GM23338 (cell line): ENCODE measurements at regions not wholly inside any gene's neighbourhood (a gene's known extent, or its start where the extent isn't known, plus 50 kb on each side); places are given as distances from the start of the nearest gene placed in this dataset.

Experiments
- ATAC-seq: fragments of 200-7000 bp; cut with Tn5 transposase; 3 replicates; pipeline ENCODE4 v1.9.1; 2020
- DNase-seq: peaks from one replicate; pipeline ENCODE4 v3.0.0-alpha.2; 2015; ENCODE audit warnings: low spot score
- H2AFZ ChIP-seq: fragments of 200-600 bp; sonication (generic); 2 replicates; pipeline ENCODE4 v1.8.0; 2016; ENCODE audit warnings: antibody characterized with exemption, mild to moderate bottlenecking, moderate library complexity
- H3F3A ChIP-seq: fragments of 200-600 bp; sonication (generic); replicated peaks from 2 replicates; pipeline ENCODE4 v1.8.0; 2017; ENCODE audit warnings: antibody characterized with exemption, mixed run types, low read depth
- H3K27ac ChIP-seq: fragments of 200-600 bp; sonication (generic); 2 replicates; pipeline ENCODE4 v1.6.1; 2016; ENCODE audit warnings: low read depth
- H3K27me3 ChIP-seq: fragments of 200-600 bp; sonication (generic); 2 replicates; pipeline ENCODE4 v1.8.0; 2016; ENCODE audit warnings: mild to moderate bottlenecking, mixed run types, moderate library complexity; ENCODE audit not compliant: insufficient read depth
- H3K36me3 ChIP-seq: fragments of 200-600 bp; sonication (generic); 2 replicates; pipeline ENCODE4 v1.8.0; 2016; ENCODE audit warnings: mild to moderate bottlenecking; ENCODE audit not compliant: insufficient read depth
- H3K4me1 ChIP-seq: fragments of 200-600 bp; sonication (generic); 2 replicates; pipeline ENCODE4 v1.8.0; 2016; ENCODE audit warnings: mild to moderate bottlenecking, moderate library complexity; ENCODE audit not compliant: insufficient read depth
- H3K4me2 ChIP-seq: fragments of 200-600 bp; sonication (generic); 2 replicates; pipeline ENCODE4 v1.7.1; 2017; ENCODE audit warnings: mixed run types
- H3K4me3 ChIP-seq: fragments of 200-600 bp; sonication (generic); 2 replicates; pipeline ENCODE4 v1.6.1; 2016; ENCODE audit warnings: mixed run types
- H3K79me2 ChIP-seq: fragments of 200-600 bp; sonication (generic); replicated peaks from 2 replicates; pipeline ENCODE4 v1.8.0; 2017; ENCODE audit warnings: mild to moderate bottlenecking; ENCODE audit not compliant: insufficient read depth
- H3K9me2 ChIP-seq: fragments of 200-600 bp; sonication (generic); 2 replicates; pipeline ENCODE4 v1.8.0; 2017; ENCODE audit not compliant: insufficient read depth
- H4K20me1 ChIP-seq: fragments of 200-600 bp; sonication (generic); replicated peaks from 2 replicates; pipeline ENCODE4 v1.8.0; 2017; ENCODE audit warnings: mild to moderate bottlenecking; ENCODE audit not compliant: insufficient read depth
- H3K27ac Mint-ChIP-seq: 2 replicates; pipeline ENCODE4 v1.8.0; 2020; ENCODE audit warnings: inconsistent platforms, mild to moderate bottlenecking, moderate library complexity, mixed read lengths
- H3K27me3 Mint-ChIP-seq: 3 replicates; pipeline ENCODE4 v1.8.0; 2022; ENCODE audit warnings: low read depth, mild to moderate bottlenecking, moderate library complexity, mixed read lengths, inconsistent platforms; ENCODE audit not compliant: insufficient read depth, poor library complexity
- H3K36me3 Mint-ChIP-seq: 3 replicates; pipeline ENCODE4 v1.8.0; 2021; ENCODE audit warnings: low read depth, mild to moderate bottlenecking, inconsistent platforms, moderate library complexity, mixed read lengths
- H3K4me1 Mint-ChIP-seq: 3 replicates; pipeline ENCODE4 v1.8.0; 2020; ENCODE audit warnings: mild to moderate bottlenecking, inconsistent platforms, mixed read lengths
- H3K4me3 Mint-ChIP-seq: 3 replicates; pipeline ENCODE4 v1.8.0; 2021; ENCODE audit warnings: moderate library complexity, mild to moderate bottlenecking, inconsistent platforms, mixed read lengths
- H3K9me3 Mint-ChIP-seq: 3 replicates; pipeline ENCODE4 v1.8.0; 2020; ENCODE audit warnings: moderate library complexity, mild to moderate bottlenecking, inconsistent platforms, mixed read lengths
- CREB1 ChIP-seq: fragments of 250-450 bp; sonication (Bioruptor Pico); IDR thresholded peaks from 2 replicates; pipeline ENCODE4 v1.5.0; 2020; ENCODE audit warnings: low read depth, mild to moderate bottlenecking, moderate library complexity
- EZH2 ChIP-seq: fragments of 200-600 bp; sonication (generic); IDR thresholded peaks from one replicate; pipeline ENCODE4 v1.8.0; 2017; ENCODE audit warnings: antibody characterized with exemption, mild to moderate bottlenecking, low read depth; ENCODE audit not compliant: unreplicated experiment
- EZH2phosphoT487 ChIP-seq: fragments of 200-600 bp; sonication (generic); IDR thresholded peaks from one replicate; pipeline ENCODE4 v1.8.1; 2018; ENCODE audit warnings: antibody characterized with exemption; ENCODE audit not compliant: unreplicated experiment
- JUNB ChIP-seq: IDR thresholded peaks from one replicate; pipeline ENCODE4 v1.6.1; 2016; ENCODE audit warnings: antibody characterized with exemption; ENCODE audit not compliant: unreplicated experiment
- NANOG ChIP-seq: IDR thresholded peaks from 2 replicates; pipeline ENCODE4 v1.6.1; 2016; ENCODE audit warnings: antibody characterized with exemption, borderline replicate concordance
- POLR2AphosphoS5 ChIP-seq: IDR thresholded peaks from 2 replicates; pipeline ENCODE4 v1.6.1; 2016; ENCODE audit warnings: antibody characterized with exemption, low read depth
- STAT1 ChIP-seq: IDR thresholded peaks from one replicate; pipeline ENCODE4 v1.6.1; 2016; ENCODE audit warnings: antibody characterized with exemption; ENCODE audit not compliant: unreplicated experiment
- ZNF114 ChIP-seq: fragments of 250-450 bp; sonication (Bioruptor Pico); IDR thresholded peaks from 2 replicates; pipeline ENCODE4 v1.5.0; 2020; ENCODE audit warnings: mild to moderate bottlenecking, moderate library complexity
- ZNF331 ChIP-seq: fragments of 250-450 bp; sonication (Bioruptor Pico); IDR thresholded peaks from 2 replicates; pipeline ENCODE4 v1.5.0; 2020; ENCODE audit warnings: low read depth, mild to moderate bottlenecking, moderate library complexity
- TF ChIP-seq, protein P1 (sequence below): fragments of 250-450 bp; sonication (Bioruptor Pico); IDR thresholded peaks from 2 replicates; pipeline ENCODE4 v1.5.0; 2020; ENCODE audit warnings: mild to moderate bottlenecking, moderate library complexity
- TF ChIP-seq, protein P2 (sequence below): IDR thresholded peaks from 2 replicates; pipeline ENCODE4 v1.6.1; 2016; ENCODE audit warnings: antibody characterized with exemption
- TF ChIP-seq, protein P3 (sequence below): IDR thresholded peaks from one replicate; pipeline ENCODE4 v1.6.1; 2018; ENCODE audit warnings: antibody characterized with exemption; ENCODE audit not compliant: unreplicated experiment
- TF ChIP-seq, protein P4 (sequence below), 2 experiments: fragments of 200-600 bp in 1 of 2; sonication (generic) in 1 of 2; conservative IDR thresholded peaks; 2 replicates each; pipeline versions ENCODE4 v1.5.1 to v1.6.1; 2016 to 2017; ENCODE audit warnings: antibody characterized with exemption in 2 of 2, low read depth in 2 of 2, mild to moderate bottlenecking in 2 of 2, moderate library complexity in 1 of 2

DNA sequence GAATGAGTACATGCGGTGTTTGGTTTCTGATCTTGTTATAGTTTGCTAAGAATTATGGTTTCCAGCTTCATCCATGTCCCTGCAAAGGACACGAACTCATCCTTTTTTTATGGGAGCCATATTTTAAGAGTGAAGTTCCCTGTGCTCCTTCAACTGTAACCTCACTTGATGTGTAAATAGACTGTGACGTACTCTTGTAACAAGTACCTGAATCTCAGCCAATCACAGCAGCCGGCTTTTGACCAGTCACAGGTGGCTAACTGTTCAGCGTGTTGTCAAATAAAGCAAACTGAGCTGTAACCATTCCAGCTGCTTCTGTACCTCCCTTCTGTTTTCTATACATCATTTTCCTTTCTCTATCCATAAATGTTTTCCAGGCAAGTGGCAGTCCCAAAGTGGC, 774.3 kb upstream of the HS6ST1 start:
- H3K4me1 ChIP-seq: no peaks in the 10 kb centered on the region
- H3K79me2 ChIP-seq: no peaks in the 10 kb centered on the region
- Mint-ChIP-seq H3K4me3 (no peak overlapping the region), H3K4me1 (peaks cover 2% of the 10 kb centered on the region; the same call in 2 of the 3 replicates), H3K27ac (no peak overlapping the region), H3K9me3 (no peaks in the 10 kb centered on the region), H3K27me3 (peaks cover 1% of the 10 kb centered on the region), H3K36me3 (no peaks in the 10 kb centered on the region)
- no peak for TF ChIP-seq EZH2
- TF ChIP-seq ZNF331 (CRISPR knock-in tag): no peak
- TF ChIP-seq POLR2AphosphoS5: no peak
- TF ChIP-seq, protein P1, sequence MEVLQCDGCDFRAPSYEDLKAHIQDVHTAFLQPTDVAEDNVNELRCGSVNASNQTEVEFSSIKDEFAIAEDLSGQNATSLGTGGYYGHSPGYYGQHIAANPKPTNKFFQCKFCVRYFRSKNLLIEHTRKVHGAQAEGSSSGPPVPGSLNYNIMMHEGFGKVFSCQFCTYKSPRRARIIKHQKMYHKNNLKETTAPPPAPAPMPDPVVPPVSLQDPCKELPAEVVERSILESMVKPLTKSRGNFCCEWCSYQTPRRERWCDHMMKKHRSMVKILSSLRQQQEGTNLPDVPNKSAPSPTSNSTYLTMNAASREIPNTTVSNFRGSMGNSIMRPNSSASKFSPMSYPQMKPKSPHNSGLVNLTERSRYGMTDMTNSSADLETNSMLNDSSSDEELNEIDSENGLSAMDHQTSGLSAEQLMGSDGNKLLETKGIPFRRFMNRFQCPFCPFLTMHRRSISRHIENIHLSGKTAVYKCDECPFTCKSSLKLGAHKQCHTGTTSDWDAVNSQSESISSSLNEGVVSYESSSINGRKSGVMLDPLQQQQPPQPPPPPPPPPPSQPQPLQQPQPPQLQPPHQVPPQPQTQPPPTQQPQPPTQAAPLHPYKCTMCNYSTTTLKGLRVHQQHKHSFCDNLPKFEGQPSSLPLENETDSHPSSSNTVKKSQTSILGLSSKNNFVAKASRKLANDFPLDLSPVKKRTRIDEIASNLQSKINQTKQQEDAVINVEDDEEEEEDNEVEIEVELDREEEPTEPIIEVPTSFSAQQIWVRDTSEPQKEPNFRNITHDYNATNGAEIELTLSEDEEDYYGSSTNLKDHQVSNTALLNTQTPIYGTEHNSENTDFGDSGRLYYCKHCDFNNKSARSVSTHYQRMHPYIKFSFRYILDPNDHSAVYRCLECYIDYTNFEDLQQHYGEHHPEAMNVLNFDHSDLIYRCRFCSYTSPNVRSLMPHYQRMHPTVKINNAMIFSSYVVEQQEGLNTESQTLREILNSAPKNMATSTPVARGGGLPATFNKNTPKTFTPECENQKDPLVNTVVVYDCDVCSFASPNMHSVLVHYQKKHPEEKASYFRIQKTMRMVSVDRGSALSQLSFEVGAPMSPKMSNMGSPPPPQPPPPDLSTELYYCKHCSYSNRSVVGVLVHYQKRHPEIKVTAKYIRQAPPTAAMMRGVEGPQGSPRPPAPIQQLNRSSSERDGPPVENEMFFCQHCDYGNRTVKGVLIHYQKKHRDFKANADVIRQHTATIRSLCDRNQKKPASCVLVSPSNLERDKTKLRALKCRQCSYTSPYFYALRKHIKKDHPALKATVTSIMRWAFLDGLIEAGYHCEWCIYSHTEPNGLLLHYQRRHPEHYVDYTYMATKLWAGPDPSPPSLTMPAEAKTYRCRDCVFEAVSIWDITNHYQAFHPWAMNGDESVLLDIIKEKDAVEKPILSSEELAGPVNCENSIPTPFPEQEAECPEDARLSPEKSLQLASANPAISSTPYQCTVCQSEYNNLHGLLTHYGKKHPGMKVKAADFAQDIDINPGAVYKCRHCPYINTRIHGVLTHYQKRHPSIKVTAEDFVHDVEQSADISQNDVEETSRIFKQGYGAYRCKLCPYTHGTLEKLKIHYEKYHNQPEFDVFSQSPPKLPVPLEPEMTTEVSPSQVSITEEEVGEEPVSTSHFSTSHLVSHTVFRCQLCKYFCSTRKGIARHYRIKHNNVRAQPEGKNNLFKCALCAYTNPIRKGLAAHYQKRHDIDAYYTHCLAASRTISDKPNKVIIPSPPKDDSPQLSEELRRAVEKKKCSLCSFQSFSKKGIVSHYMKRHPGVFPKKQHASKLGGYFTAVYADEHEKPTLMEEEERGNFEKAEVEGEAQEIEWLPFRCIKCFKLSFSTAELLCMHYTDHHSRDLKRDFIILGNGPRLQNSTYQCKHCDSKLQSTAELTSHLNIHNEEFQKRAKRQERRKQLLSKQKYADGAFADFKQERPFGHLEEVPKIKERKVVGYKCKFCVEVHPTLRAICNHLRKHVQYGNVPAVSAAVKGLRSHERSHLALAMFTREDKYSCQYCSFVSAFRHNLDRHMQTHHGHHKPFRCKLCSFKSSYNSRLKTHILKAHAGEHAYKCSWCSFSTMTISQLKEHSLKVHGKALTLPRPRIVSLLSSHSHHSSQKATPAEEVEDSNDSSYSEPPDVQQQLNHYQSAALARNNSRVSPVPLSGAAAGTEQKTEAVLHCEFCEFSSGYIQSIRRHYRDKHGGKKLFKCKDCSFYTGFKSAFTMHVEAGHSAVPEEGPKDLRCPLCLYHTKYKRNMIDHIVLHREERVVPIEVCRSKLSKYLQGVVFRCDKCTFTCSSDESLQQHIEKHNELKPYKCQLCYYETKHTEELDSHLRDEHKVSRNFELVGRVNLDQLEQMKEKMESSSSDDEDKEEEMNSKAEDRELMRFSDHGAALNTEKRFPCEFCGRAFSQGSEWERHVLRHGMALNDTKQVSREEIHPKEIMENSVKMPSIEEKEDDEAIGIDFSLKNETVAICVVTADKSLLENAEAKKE: no peak
- TF ChIP-seq CREB1 (CRISPR knock-in tag): no peak
- TF ChIP-seq JUNB: no peak
- TF ChIP-seq, protein P2, sequence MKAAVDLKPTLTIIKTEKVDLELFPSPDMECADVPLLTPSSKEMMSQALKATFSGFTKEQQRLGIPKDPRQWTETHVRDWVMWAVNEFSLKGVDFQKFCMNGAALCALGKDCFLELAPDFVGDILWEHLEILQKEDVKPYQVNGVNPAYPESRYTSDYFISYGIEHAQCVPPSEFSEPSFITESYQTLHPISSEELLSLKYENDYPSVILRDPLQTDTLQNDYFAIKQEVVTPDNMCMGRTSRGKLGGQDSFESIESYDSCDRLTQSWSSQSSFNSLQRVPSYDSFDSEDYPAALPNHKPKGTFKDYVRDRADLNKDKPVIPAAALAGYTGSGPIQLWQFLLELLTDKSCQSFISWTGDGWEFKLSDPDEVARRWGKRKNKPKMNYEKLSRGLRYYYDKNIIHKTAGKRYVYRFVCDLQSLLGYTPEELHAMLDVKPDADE: no peak
- TF ChIP-seq, protein P3, sequence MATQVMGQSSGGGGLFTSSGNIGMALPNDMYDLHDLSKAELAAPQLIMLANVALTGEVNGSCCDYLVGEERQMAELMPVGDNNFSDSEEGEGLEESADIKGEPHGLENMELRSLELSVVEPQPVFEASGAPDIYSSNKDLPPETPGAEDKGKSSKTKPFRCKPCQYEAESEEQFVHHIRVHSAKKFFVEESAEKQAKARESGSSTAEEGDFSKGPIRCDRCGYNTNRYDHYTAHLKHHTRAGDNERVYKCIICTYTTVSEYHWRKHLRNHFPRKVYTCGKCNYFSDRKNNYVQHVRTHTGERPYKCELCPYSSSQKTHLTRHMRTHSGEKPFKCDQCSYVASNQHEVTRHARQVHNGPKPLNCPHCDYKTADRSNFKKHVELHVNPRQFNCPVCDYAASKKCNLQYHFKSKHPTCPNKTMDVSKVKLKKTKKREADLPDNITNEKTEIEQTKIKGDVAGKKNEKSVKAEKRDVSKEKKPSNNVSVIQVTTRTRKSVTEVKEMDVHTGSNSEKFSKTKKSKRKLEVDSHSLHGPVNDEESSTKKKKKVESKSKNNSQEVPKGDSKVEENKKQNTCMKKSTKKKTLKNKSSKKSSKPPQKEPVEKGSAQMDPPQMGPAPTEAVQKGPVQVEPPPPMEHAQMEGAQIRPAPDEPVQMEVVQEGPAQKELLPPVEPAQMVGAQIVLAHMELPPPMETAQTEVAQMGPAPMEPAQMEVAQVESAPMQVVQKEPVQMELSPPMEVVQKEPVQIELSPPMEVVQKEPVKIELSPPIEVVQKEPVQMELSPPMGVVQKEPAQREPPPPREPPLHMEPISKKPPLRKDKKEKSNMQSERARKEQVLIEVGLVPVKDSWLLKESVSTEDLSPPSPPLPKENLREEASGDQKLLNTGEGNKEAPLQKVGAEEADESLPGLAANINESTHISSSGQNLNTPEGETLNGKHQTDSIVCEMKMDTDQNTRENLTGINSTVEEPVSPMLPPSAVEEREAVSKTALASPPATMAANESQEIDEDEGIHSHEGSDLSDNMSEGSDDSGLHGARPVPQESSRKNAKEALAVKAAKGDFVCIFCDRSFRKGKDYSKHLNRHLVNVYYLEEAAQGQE: no peak
- no peak for TF ChIP-seq EZH2phosphoT487
- no peak for TF ChIP-seq ZNF114 (CRISPR knock-in tag)
- no peak for TF ChIP-seq NANOG
- TF ChIP-seq, protein P4, sequence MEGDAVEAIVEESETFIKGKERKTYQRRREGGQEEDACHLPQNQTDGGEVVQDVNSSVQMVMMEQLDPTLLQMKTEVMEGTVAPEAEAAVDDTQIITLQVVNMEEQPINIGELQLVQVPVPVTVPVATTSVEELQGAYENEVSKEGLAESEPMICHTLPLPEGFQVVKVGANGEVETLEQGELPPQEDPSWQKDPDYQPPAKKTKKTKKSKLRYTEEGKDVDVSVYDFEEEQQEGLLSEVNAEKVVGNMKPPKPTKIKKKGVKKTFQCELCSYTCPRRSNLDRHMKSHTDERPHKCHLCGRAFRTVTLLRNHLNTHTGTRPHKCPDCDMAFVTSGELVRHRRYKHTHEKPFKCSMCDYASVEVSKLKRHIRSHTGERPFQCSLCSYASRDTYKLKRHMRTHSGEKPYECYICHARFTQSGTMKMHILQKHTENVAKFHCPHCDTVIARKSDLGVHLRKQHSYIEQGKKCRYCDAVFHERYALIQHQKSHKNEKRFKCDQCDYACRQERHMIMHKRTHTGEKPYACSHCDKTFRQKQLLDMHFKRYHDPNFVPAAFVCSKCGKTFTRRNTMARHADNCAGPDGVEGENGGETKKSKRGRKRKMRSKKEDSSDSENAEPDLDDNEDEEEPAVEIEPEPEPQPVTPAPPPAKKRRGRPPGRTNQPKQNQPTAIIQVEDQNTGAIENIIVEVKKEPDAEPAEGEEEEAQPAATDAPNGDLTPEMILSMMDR (conservative IDR thresholded peaks at IDR 0.05; ENCODE audit: low read depth in 2 of 2): no peak
- TF ChIP-seq STAT1: no peak
- no peak overlapping the region for H3K4me3 ChIP-seq
- no peak overlapping the region for H3K27ac ChIP-seq
- H3K36me3 ChIP-seq: no peaks in the 10 kb centered on the region
- H4K20me1 ChIP-seq: no peaks in the 10 kb centered on the region
- no peak overlapping the region for H3K4me2 ChIP-seq
- ATAC-seq (no peak), DNase-seq (no peak)
- no peaks in the 10 kb centered on the region for H3F3A ChIP-seq
- no peaks in the 10 kb centered on the region for H3K9me2 ChIP-seq
- H3K27me3 ChIP-seq: no peaks in the 10 kb centered on the region
- H2AFZ ChIP-seq: peak overlapping the region; percentile 49; the same call in 1 of the 2 replicates
